Effector memory CD4-positive, alpha-beta T cell (primary cell): ENCODE measurements at regions not wholly inside any gene's neighbourhood (a gene's known extent, or its start where the extent isn't known, plus 50 kb on each side); places are given as distances from the start of the nearest gene placed in this dataset.

ENCODE experiments used
- DNase-seq, 3 donors: peaks; one replicate each; pipeline ENCODE4 v3.0.0-alpha.2; 2020
- H3K27ac ChIP-seq: 2 replicates; pipeline ENCODE4 v1.7.0; 2013; ENCODE audit warnings: mild to moderate bottlenecking, low read length, moderate library complexity; ENCODE audit not compliant: insufficient read depth, poor library complexity, severe bottlenecking
- H3K27me3 ChIP-seq: replicated peaks from 2 replicates; pipeline ENCODE4 v1.7.0; 2013; ENCODE audit warnings: mild to moderate bottlenecking, low read length; ENCODE audit not compliant: insufficient read depth, control insufficient read depth, poor library complexity, severe bottlenecking
- H3K36me3 ChIP-seq: 2 replicates; pipeline ENCODE4 v1.7.0; 2013; ENCODE audit warnings: mild to moderate bottlenecking, low read length, moderate library complexity; ENCODE audit not compliant: control insufficient read depth, insufficient read depth
- H3K4me1 ChIP-seq: 2 replicates; pipeline ENCODE4 v1.7.0; 2013; ENCODE audit warnings: low read length, mild to moderate bottlenecking; ENCODE audit not compliant: control insufficient read depth, insufficient read depth, poor library complexity, severe bottlenecking
- H3K4me3 ChIP-seq: 2 replicates; pipeline ENCODE4 v1.7.0; 2013; ENCODE audit warnings: low read length, low read depth, mild to moderate bottlenecking; ENCODE audit not compliant: insufficient read depth, poor library complexity, severe bottlenecking
- H3K9me3 ChIP-seq: 2 replicates; pipeline ENCODE4 v1.7.0; 2013; ENCODE audit warnings: mild to moderate bottlenecking, low read length, moderate library complexity; ENCODE audit not compliant: control insufficient read depth

- H3K27me3 ChIP-seq, result no peaks in the 10 kb centered on the region
- no peak for DNase-seq
- no peak overlapping the region for H3K27ac ChIP-seq
- no peaks in the 10 kb centered on the region for H3K9me3 ChIP-seq
- H3K4me1 ChIP-seq, result no peaks in the 10 kb centered on the region
- no peaks in the 10 kb centered on the region for H3K36me3 ChIP-seq
- H3K4me3 ChIP-seq, result no peak overlapping the region
Observed at GRCh38 chr2:145623136-145623535, 1103.2 kb upstream of the ZEB2 start.

- Histone ChIP-seq H3K9me3 (no peaks in the 10 kb centered on the region), H3K27ac (no peak overlapping the region), H3K4me3 (no peak overlapping the region), H3K27me3 (no peaks in the 10 kb centered on the region), H3K4me1 (no peaks in the 10 kb centered on the region), H3K36me3 (no peaks in the 10 kb centered on the region)
- no peak for DNase-seq
Observed at GRCh38 chr2:145622285-145622684, 1102.4 kb upstream of the ZEB2 start.

- DNase-seq, result no peak
- H3K4me1 ChIP-seq, result no peaks in the 10 kb centered on the region
- no peak overlapping the region for H3K27ac ChIP-seq
- no peaks in the 10 kb centered on the region for H3K36me3 ChIP-seq
- no peaks in the 10 kb centered on the region for H3K27me3 ChIP-seq
- no peak overlapping the region for H3K4me3 ChIP-seq
- H3K9me3 ChIP-seq, result no peaks in the 10 kb centered on the region
Observed at GRCh38 chr2:145617906-145618305, 1098.0 kb upstream of the ZEB2 start.

GRCh38 chr2:145617420-145617819 is 1097.5 kb upstream of the ZEB2 start:
- DNase-seq, result no peak
- Histone ChIP-seq H3K27ac (no peak overlapping the region), H3K27me3 (no peaks in the 10 kb centered on the region), H3K4me1 (no peaks in the 10 kb centered on the region), H3K36me3 (no peaks in the 10 kb centered on the region), H3K9me3 (no peaks in the 10 kb centered on the region), H3K4me3 (no peak overlapping the region)

- DNase-seq, result no peak
- Histone ChIP-seq H3K4me3 (no peak overlapping the region), H3K36me3 (no peaks in the 10 kb centered on the region), H3K9me3 (no peaks in the 10 kb centered on the region), H3K27me3 (no peaks in the 10 kb centered on the region), H3K27ac (no peak overlapping the region), H3K4me1 (no peaks in the 10 kb centered on the region)
Observed at GRCh38 chr2:145615626-145616025, 1095.7 kb upstream of the ZEB2 start.

- DNase-seq, result no peak
- H3K27me3 ChIP-seq, result no peaks in the 10 kb centered on the region
- no peaks in the 10 kb centered on the region for H3K36me3 ChIP-seq
- H3K4me3 ChIP-seq, result no peak overlapping the region
- H3K27ac ChIP-seq, result no peak overlapping the region
- H3K9me3 ChIP-seq, result no peaks in the 10 kb centered on the region
- H3K4me1 ChIP-seq, result no peaks in the 10 kb centered on the region
Observed at GRCh38 chr2:145609951-145610350, 1090.0 kb upstream of the ZEB2 start.

GRCh38 chr2:145601361-145601925 is 1081.5 kb upstream of the ZEB2 start:
- no peaks in the 10 kb centered on the region for H3K27me3 ChIP-seq
- H3K4me1 ChIP-seq, result no peaks in the 10 kb centered on the region
- no peaks in the 10 kb centered on the region for H3K9me3 ChIP-seq
- no peak overlapping the region for H3K4me3 ChIP-seq
- no peak overlapping the region for H3K27ac ChIP-seq
- H3K36me3 ChIP-seq, result no peaks in the 10 kb centered on the region
- no peak for DNase-seq

GRCh38 chr2:145600811-145601210 is 1080.9 kb upstream of the ZEB2 start:
- Histone ChIP-seq H3K27ac (no peak overlapping the region), H3K9me3 (no peaks in the 10 kb centered on the region)

GRCh38 chr2:145599756-145600155 is 1079.8 kb upstream of the ZEB2 start:
- DNase-seq, result no peak

More at GRCh38 chr2:145600811-145601210, 1080.9 kb upstream of the ZEB2 start:
- no peaks in the 10 kb centered on the region for H3K4me1 ChIP-seq
- no peaks in the 10 kb centered on the region for H3K36me3 ChIP-seq
- no peak overlapping the region for H3K4me3 ChIP-seq
- H3K27me3 ChIP-seq, result no peaks in the 10 kb centered on the region
- no peak for DNase-seq

GRCh38 chr2:145598434-145598833 is 1078.5 kb upstream of the ZEB2 start:
- no peak overlapping the region for H3K27ac ChIP-seq
- H3K9me3 ChIP-seq, result no peaks in the 10 kb centered on the region
- DNase-seq, result no peak
- no peaks in the 10 kb centered on the region for H3K4me1 ChIP-seq
- no peaks in the 10 kb centered on the region for H3K36me3 ChIP-seq
- no peak overlapping the region for H3K4me3 ChIP-seq
- H3K27me3 ChIP-seq, result no peaks in the 10 kb centered on the region

More at GRCh38 chr2:145599756-145600155, 1079.8 kb upstream of the ZEB2 start:
- no peaks in the 10 kb centered on the region for H3K4me1 ChIP-seq
- no peaks in the 10 kb centered on the region for H3K36me3 ChIP-seq
- no peaks in the 10 kb centered on the region for H3K27me3 ChIP-seq
- H3K9me3 ChIP-seq, result no peaks in the 10 kb centered on the region
- no peak overlapping the region for H3K4me3 ChIP-seq
- H3K27ac ChIP-seq, result no peak overlapping the region
